ENCODE measurements at regions not wholly inside any gene's neighbourhood (a gene's known extent, or its start where the extent isn't known, plus 50 kb on each side); places are given as distances from the start of the nearest gene placed in this dataset.
A peak's percentile ranks its signal among the peaks of the same experiment; 100 is the strongest.

- peak; percentile 4 for DNase-seq
Measured at GRCh38 chr2:217218269-217219163, 358.7 kb upstream of the TNP1 start.

- DNase-seq = no peak
Measured at GRCh38 chr2:217216982-217217381, 357.1 kb upstream of the TNP1 start.

GRCh38 chr2:217216316-217216715 is 356.5 kb upstream of the TNP1 start:
- no peak for DNase-seq

GRCh38 chr2:217215877-217216276 is 356.0 kb upstream of the TNP1 start:
- no peak for DNase-seq

- DNase-seq = no peak
Measured at GRCh38 chr2:217208867-217209266, 349.0 kb upstream of the TNP1 start.

GRCh38 chr2:217207699-217208010 is 347.8 kb upstream of the TNP1 start:
- no peak for DNase-seq

- no peak for DNase-seq
Measured at GRCh38 chr2:217206907-217207698, 347.2 kb upstream of the TNP1 start.

- no peak for DNase-seq
Measured at GRCh38 chr2:217206016-217206725, 346.3 kb upstream of the TNP1 start.

- DNase-seq = no peak
Measured at GRCh38 chr2:217204358-217204757, 344.5 kb upstream of the TNP1 start.

GRCh38 chr2:217203086-217203485 is 343.2 kb upstream of the TNP1 start:
- DNase-seq = no peak

- no peak for DNase-seq
Measured at GRCh38 chr2:217199255-217199630, 339.4 kb upstream of the TNP1 start.

GRCh38 chr2:217195658-217196446 is 336.0 kb upstream of the TNP1 start:
- no peak for DNase-seq

GRCh38 chr2:217195016-217195415 is 335.2 kb upstream of the TNP1 start:
- no peak for DNase-seq

GRCh38 chr2:217193431-217194340 is 333.8 kb upstream of the TNP1 start:
- DNase-seq = no peak

GRCh38 chr2:217192366-217192765 is 332.5 kb upstream of the TNP1 start:
- no peak for DNase-seq

- DNase-seq = no peak
Measured at GRCh38 chr2:217189747-217190146, 329.9 kb upstream of the TNP1 start.

- no peak for DNase-seq
Measured at GRCh38 chr2:217189131-217189530, 329.3 kb upstream of the TNP1 start.

- DNase-seq = no peak
Measured at GRCh38 chr2:217186668-217187159, 326.9 kb upstream of the TNP1 start.

- DNase-seq = no peak
Measured at GRCh38 chr2:217186152-217186551, 326.3 kb upstream of the TNP1 start.

- DNase-seq = no peak
Measured at GRCh38 chr2:217185265-217185995, 325.6 kb upstream of the TNP1 start.

- no peak for DNase-seq
Measured at GRCh38 chr2:217184242-217184641, 324.4 kb upstream of the TNP1 start.
